ENCODE measurements at regions not wholly inside any gene's neighbourhood (a gene's known extent, or its start where the extent isn't known, plus 50 kb on each side); places are given as distances from the start of the nearest gene placed in this dataset.

DNA sequence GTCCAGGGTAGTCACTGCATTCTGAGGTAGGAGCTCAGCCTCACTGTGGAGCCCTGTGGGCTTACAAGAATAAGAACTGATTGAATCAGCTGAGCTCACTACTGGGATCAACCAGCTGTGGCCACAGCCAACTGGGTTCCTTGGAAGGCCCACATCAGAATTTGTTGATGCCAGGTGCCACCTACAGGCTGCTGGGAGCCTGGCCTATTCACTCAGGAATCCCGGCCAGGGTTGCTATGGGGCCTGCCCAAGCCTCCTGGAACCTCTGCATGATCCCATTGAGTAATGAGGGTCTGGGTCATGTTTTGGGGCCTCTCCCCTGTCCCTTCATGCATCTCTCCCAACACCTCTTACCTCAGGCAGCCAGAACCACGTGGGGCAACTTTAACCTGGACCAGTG lies 53.9 kb upstream of the KIAA1210 start:
- DNase-seq, result peak; percentile 27

DNA sequence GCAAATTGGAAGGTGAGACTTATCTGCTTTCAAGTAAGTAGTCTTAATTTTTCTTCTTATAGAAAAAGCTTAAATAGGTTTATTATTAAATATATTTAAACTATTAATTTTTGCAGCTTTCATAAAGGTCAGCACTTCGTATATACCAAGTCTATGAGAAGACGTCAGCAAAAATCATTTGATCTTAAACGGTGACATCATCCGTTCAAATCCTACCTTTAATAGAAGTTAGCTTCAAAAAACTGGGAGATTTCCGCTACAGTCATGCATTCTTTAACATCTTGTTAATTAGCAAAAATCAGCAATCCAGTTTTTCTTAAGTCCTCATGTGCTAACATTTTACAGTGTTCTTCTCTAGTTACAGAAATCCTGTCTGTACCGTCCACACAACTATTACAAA lies 49.9 kb upstream of the PGRMC1 start:
- DNase-seq, result no peak

Data from fibroblast of skin of scalp (primary cell).